ENCODE measurements at regions not wholly inside any gene's neighbourhood (a gene's known extent, or its start where the extent isn't known, plus 50 kb on each side); places are given as distances from the start of the nearest gene placed in this dataset.

DNA sequence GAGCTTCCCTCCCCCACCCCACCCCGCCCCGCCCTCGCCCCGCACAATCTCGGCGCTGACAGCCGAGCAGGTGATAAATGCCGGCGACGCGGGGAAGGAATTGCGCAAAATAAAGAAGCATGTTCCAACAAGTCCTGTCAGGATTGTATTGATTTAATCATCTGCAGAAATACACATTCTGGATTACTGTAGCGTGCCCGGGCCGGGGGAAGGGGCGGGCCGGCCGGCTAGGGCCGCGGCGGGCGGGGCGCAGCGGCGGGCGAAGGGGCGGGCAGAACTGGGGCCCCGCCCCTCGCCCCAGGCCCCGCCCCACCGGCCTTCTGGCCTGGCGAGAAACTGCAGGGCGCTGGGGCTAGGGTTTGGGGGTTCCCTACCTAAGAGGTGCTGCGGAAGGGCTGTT is 88.9 kb upstream of the PAX2 start:
- no peak for DNase-seq (ENCODE audit: low spot score)
- TF ChIP-seq, protein P1, sequence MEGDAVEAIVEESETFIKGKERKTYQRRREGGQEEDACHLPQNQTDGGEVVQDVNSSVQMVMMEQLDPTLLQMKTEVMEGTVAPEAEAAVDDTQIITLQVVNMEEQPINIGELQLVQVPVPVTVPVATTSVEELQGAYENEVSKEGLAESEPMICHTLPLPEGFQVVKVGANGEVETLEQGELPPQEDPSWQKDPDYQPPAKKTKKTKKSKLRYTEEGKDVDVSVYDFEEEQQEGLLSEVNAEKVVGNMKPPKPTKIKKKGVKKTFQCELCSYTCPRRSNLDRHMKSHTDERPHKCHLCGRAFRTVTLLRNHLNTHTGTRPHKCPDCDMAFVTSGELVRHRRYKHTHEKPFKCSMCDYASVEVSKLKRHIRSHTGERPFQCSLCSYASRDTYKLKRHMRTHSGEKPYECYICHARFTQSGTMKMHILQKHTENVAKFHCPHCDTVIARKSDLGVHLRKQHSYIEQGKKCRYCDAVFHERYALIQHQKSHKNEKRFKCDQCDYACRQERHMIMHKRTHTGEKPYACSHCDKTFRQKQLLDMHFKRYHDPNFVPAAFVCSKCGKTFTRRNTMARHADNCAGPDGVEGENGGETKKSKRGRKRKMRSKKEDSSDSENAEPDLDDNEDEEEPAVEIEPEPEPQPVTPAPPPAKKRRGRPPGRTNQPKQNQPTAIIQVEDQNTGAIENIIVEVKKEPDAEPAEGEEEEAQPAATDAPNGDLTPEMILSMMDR (IDR thresholded peaks at IDR 0.05; ENCODE audit: extremely low read depth, missing control alignments) = no peak

DNA sequence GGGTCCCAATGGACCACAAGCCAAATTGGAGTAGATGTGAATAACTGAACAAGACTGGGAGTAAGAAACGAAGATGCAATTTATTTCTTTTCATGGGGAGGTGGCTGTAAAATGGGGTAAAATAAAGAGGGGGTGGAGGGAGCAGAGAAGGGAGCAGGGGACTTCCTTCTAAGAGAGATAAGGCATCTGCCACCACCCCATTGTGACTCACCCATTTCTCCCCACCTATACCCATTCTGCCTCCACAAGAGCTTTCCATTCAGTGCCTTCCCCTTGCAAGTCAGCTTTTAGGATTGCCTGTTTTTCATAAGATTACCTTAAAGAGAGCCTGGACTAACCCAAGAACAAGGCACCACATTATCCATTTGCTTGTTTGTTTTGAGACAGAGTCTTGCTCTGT is 87.1 kb upstream of the PAX2 start:
- DNase-seq (ENCODE audit: low spot score) = no peak
- TF ChIP-seq, protein P1 (IDR thresholded peaks at IDR 0.05; ENCODE audit: extremely low read depth, missing control alignments) = no peak

DNA sequence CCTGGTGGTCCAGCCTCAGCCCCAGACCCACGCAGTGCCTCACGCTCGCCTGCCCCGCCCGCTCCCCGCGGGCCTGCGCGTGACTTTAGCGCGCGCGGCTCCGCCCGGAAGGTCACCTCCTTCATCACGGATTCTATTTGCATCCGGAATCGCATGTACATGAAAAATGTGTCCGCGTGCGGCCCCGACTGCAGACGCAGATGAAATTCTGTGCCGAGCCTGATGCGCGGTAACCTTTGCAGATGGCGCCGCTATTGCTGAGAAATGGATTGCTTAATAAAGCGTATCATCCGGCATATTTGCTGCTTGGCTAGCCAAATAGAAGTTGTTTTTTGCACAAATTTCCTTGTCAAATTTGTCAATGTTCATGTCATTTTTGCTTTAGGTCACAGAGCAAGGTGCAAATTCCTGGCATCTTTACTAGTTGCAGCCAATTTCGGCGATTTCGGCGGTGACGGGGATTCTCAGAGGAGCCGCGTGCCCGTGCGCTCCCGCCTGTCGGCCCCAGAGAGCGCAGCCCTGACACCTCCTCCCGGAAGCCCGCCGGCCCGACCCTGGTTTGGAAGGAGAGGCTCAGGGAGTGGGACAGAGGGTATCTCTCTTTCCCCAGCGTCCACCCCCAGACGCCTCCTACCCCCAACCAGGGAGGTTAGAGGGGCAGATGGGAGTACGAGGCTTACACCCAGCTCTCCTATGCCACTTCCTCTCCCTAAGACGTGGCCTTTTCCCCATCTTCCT is 85.9 kb upstream of the PAX2 start:
- DNase-seq (ENCODE audit: low spot score) = no peak
- TF ChIP-seq, protein P1 (IDR thresholded peaks at IDR 0.05; ENCODE audit: extremely low read depth, missing control alignments) = no peak

DNA sequence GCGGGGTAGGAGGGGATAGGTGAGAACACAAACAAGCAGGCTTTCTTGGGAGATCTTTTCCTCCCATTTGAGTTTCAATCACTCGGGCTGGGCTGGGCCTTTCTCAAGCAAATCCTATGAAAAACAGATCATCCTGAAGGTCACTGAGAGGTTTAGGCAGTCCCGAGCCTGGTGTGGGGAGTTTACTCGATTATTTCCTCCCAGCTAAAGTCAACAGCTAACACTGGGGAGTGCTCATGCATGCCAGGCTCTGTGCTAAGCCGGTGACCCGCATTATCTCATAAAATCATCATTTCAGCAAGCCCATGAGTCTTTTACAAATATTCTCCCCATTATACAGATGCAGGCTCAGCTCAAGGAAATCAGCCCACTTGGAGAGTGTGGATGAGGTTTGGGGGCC is 85.0 kb upstream of the PAX2 start:
- TF ChIP-seq, protein P1 (IDR thresholded peaks at IDR 0.05; ENCODE audit: extremely low read depth, missing control alignments) = no peak
- no peak for DNase-seq (ENCODE audit: low spot score)

DNA sequence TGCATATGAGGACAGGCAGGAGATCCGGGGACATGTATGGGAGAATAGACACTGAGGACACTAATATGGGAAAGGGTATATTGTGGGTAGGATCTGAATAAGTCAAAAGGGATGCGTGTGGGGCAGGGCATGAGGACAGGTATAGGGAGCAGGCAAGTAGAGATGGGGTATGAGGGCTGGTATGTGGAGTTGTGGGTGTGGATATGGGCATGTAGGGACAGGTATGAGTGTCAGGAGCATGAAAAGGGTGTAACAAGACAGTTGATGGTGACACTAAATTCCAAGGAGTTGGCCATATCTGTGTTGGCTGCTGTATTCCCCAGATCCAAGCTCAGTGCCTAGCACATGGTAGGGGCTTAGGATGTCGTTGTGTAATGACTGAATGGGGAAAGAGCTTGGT is 84.4 kb upstream of the PAX2 start:
- TF ChIP-seq, protein P1 (IDR thresholded peaks at IDR 0.05; ENCODE audit: extremely low read depth, missing control alignments) = no peak
- no peak for DNase-seq (ENCODE audit: low spot score)

DNA sequence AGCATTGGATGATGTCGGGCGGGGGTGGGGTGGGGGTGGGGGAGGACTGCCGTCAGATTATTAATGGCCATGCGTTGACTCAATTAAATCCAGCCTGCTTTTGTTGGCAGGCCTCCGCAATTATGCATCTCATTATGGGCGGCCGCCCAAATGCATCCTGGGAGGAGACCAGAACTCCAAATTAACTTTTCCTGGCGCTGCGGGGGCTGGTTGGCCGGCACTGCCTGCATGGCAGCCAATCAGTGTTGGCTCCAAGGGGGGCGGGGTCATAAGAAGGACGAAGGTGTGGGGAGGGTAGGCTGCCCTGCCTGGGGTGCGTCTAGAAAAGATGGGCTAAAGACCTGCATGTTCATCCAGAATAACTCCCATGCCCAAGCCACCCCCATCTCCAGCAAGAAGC is 83.9 kb upstream of the PAX2 start:
- TF ChIP-seq, protein P1 (IDR thresholded peaks at IDR 0.05; ENCODE audit: extremely low read depth, missing control alignments) = no peak
- DNase-seq (ENCODE audit: low spot score) = no peak

DNA sequence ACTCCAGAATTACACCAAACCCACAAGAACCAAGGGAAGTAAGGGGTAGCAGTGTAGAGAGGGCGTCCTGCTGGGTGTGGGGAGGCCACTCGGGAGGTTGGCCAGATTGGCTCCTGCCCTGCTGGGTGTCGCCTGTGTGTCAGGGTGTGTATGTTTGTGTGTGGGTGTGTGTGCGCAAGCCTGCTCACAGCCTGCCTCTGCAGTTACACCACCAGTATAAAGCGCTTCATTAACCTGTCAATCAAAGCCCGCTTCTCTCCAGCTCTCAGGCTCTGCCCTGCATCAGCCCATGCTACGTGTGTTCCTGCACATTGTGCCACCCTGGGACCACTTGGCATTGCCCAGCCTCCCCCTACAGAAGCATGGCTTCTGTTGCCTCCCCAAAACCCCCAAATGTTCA is 83.3 kb upstream of the PAX2 start:
- TF ChIP-seq, protein P1 (IDR thresholded peaks at IDR 0.05; ENCODE audit: extremely low read depth, missing control alignments) = no peak
- DNase-seq (ENCODE audit: low spot score) = no peak

Measured in GM20000 (cell line).